ENCODE measurements at regions not wholly inside any gene's neighbourhood (a gene's known extent, or its start where the extent isn't known, plus 50 kb on each side); places are given as distances from the start of the nearest gene placed in this dataset.

GRCh38 chr1:239786464-239786863 lies 305.2 kb upstream of the FMN2 start:
- TF ChIP-seq CTCF (conservative IDR thresholded peaks at IDR 0.05): no peak
- TF ChIP-seq EZH2 (IDR thresholded peaks at IDR 0.05; ENCODE audit: low read depth): no peak

All from PC-9 (cell line).